ENCODE measurements at regions not wholly inside any gene's neighbourhood (a gene's known extent, or its start where the extent isn't known, plus 50 kb on each side); places are given as distances from the start of the nearest gene placed in this dataset.

DNA sequence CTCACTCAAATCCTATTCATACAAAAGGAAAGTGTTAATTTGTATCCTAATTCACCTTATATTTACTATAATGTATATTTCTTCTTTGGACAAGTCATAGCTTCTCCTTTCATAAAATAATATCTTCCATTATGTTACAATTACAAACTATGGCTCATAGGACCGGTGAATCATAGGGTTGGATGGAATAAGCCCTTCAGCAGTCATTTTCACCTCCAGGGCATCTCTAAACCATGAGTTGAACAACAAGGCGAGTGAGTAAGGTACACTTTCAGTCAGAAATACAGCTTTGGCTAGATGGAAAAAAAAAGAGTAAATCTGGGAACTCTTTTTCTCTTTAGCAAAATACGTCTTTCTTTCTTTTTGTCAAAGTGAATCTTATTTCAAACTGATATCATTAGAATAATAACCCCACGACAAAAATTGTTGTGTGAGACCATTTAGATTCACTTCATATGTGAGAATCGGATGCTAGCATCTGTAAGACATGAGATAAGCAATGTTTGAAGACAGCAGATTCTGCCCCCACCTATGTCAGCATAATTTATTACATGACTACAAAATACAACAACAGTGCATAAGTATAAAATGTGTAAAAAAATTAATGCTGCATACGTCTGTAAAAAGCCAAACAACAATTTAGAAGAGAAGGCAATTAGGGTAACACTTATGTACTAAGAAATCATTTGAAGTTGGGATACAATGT is 184.4 kb upstream of the SLC38A2 start:
- no TSS peak for BruUV-seq (replicated peaks)
- ChIA-PET POLR2A (no interaction called here), CTCF (interaction anchor here (0.8 to 1.8 kb wide), 3 partner anchors 29 to 464 kb away, joined by 3 to 5 read pairs (median 4); no protein-coding TSS in a partner anchor)

DNA sequence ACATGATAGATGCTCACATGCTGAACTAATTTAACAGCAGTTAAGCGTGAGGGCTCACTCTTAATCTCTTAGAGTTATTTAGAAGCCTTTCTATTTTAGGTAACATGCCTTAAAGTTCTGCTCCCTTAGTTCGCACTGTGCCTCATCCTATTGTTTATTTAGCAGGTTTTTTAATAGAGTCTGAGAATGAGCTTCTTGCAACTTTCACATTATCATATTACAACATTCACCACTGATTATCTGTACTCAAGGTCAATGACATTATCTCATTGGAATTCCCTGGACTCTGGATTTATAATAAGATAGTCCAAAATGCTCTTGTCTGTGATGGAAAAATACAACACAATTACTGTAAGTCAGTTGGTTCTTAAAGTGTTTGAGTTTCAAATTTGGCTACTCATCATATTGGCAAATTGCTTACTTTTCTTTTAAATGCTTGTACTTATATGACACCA is 183.6 kb upstream of the SLC38A2 start:
- Histone ChIP-seq H3K36me3 (ENCODE audit: control insufficient read depth in 2 of 2, extremely low read depth in 1 of 2, insufficient read depth in 2 of 2, low read length in 2 of 2) (no peaks in the 10 kb centered on the region), H3K4me2 (ENCODE audit: insufficient read depth, low read length) (no peak overlapping the region), H3K27ac (ENCODE audit: insufficient read depth, low read depth, low read length) (no peak overlapping the region), H3K4me3 (replicated peaks in 1 of 3; ENCODE audit: insufficient read depth in 1 of 3, low read depth in 1 of 3, low read length in 3 of 3) (no peak overlapping the region), H3K9me3 (replicated peaks; ENCODE audit: control insufficient read depth, insufficient read depth, low read length) (no peaks in the 10 kb centered on the region), H4K20me1 (replicated peaks; ENCODE audit: control insufficient read depth, extremely low read depth, insufficient read depth, low read length) (no peaks in the 10 kb centered on the region), H3K27me3 (ENCODE audit: control insufficient read depth in 2 of 2, insufficient read depth in 2 of 2, low read length in 2 of 2) (no peaks in the 10 kb centered on the region), H2AFZ (ENCODE audit: low read depth, low read length) (no peak overlapping the region), H3K4me1 (ENCODE audit: control insufficient read depth, extremely low read depth, insufficient read depth, low read length) (peaks cover 22% of the 10 kb centered on the region), H3K9me1 (replicated peaks; ENCODE audit: control insufficient read depth, extremely low read depth, insufficient read depth, low read length) (no peaks in the 10 kb centered on the region), H3K79me2 (ENCODE audit: control insufficient read depth, insufficient read depth, low read length) (no peaks in the 10 kb centered on the region), H3K9ac (replicated peaks; ENCODE audit: extremely low read depth, insufficient read depth, low read length) (no peak overlapping the region)
- dilution Hi-C loops (cut with MboI; ENCODE audit: extremely low pct_ligation_motif_present, low sequenced_read_pairs), result no loop called here
- FAIRE-seq, result no peak
- BruUV-seq (replicated peaks), result no TSS peak
- ChIA-PET CTCF (interaction anchor here (0.8 to 2.1 kb wide), 5 partner anchors 19 to 465 kb away, joined by 3 to 5 read pairs (median 4); no protein-coding TSS in a partner anchor), POLR2A (interaction anchor here (1.5 kb wide), 1 partner anchor 188 kb away, joined by 3 read pairs; no protein-coding TSS in a partner anchor)
- DNase-seq (ENCODE audit: low read depth, low spot score), result peak; percentile 58
- TF ChIP-seq EZH2 (IDR thresholded peaks at IDR 0.05; ENCODE audit: borderline replicate concordance, low read depth, low read length, severe bottlenecking) (no peak), MAX (IDR thresholded peaks at IDR 0.05; ENCODE audit: insufficient read depth, insufficient read length) (no peak), MYC (IDR thresholded peaks at IDR 0.05; ENCODE audit: low read depth, low read length) (no peak), POLR2AphosphoS5 (IDR thresholded peaks at IDR 0.05; ENCODE audit: insufficient read depth, low read depth, low read length) (no peak), JUN (IDR thresholded peaks at IDR 0.05; ENCODE audit: borderline replicate concordance, insufficient read depth, insufficient read length, low read depth) (no peak), GATA2 (IDR thresholded peaks at IDR 0.05; ENCODE audit: insufficient read depth, insufficient read length, low read depth, low read length) (no peak), FOS (IDR thresholded peaks at IDR 0.05; ENCODE audit: borderline replicate concordance, insufficient read depth, low read length) (no peak), POLR2A (IDR thresholded peaks at IDR 0.05; ENCODE audit: low read depth, low read length) (no peak)
- TF ChIP-seq, protein P1, sequence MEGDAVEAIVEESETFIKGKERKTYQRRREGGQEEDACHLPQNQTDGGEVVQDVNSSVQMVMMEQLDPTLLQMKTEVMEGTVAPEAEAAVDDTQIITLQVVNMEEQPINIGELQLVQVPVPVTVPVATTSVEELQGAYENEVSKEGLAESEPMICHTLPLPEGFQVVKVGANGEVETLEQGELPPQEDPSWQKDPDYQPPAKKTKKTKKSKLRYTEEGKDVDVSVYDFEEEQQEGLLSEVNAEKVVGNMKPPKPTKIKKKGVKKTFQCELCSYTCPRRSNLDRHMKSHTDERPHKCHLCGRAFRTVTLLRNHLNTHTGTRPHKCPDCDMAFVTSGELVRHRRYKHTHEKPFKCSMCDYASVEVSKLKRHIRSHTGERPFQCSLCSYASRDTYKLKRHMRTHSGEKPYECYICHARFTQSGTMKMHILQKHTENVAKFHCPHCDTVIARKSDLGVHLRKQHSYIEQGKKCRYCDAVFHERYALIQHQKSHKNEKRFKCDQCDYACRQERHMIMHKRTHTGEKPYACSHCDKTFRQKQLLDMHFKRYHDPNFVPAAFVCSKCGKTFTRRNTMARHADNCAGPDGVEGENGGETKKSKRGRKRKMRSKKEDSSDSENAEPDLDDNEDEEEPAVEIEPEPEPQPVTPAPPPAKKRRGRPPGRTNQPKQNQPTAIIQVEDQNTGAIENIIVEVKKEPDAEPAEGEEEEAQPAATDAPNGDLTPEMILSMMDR (IDR thresholded peaks at IDR 0.05; ENCODE audit: extremely low read depth in 1 of 2, insufficient read depth in 1 of 2, low read depth in 1 of 2, low read length in 2 of 2), result no peak
- intact Hi-C loops (cut with micrococcal nuclease), result no loop called here

More for the DNA sequence above, 184.4 kb upstream of the SLC38A2 start:
- no peak for FAIRE-seq
- no peaks in the 10 kb centered on the region for H3K79me2 ChIP-seq (ENCODE audit: control insufficient read depth, insufficient read depth, low read length)
- H3K9me1 ChIP-seq (replicated peaks; ENCODE audit: control insufficient read depth, extremely low read depth, insufficient read depth, low read length), result no peaks in the 10 kb centered on the region
- H2AFZ ChIP-seq (ENCODE audit: low read depth, low read length), result no peak overlapping the region
- H3K9me3 ChIP-seq (replicated peaks; ENCODE audit: control insufficient read depth, insufficient read depth, low read length), result no peaks in the 10 kb centered on the region
- TF ChIP-seq POLR2AphosphoS5 (IDR thresholded peaks at IDR 0.05; ENCODE audit: insufficient read depth, low read depth, low read length) (no peak), FOS (IDR thresholded peaks at IDR 0.05; ENCODE audit: borderline replicate concordance, insufficient read depth, low read length) (peak; percentile 71), EZH2 (IDR thresholded peaks at IDR 0.05; ENCODE audit: borderline replicate concordance, low read depth, low read length, severe bottlenecking) (no peak), GATA2 (IDR thresholded peaks at IDR 0.05; ENCODE audit: insufficient read depth, insufficient read length, low read depth, low read length) (no peak), JUN (IDR thresholded peaks at IDR 0.05; ENCODE audit: borderline replicate concordance, insufficient read depth, insufficient read length, low read depth) (no peak), MAX (IDR thresholded peaks at IDR 0.05; ENCODE audit: insufficient read depth, insufficient read length) (no peak)
- H3K4me3 ChIP-seq (replicated peaks in 1 of 3; ENCODE audit: insufficient read depth in 1 of 3, low read depth in 1 of 3, low read length in 3 of 3), result no peak overlapping the region
- peaks cover 27% of the 10 kb centered on the region for H3K4me1 ChIP-seq (ENCODE audit: control insufficient read depth, extremely low read depth, insufficient read depth, low read length)
- H3K27me3 ChIP-seq (ENCODE audit: control insufficient read depth in 2 of 2, insufficient read depth in 2 of 2, low read length in 2 of 2), result no peaks in the 10 kb centered on the region
- dilution Hi-C loops (cut with MboI; ENCODE audit: extremely low pct_ligation_motif_present, low sequenced_read_pairs), result no loop called here
- no peaks in the 10 kb centered on the region for H4K20me1 ChIP-seq (replicated peaks; ENCODE audit: control insufficient read depth, extremely low read depth, insufficient read depth, low read length)
- H3K36me3 ChIP-seq (ENCODE audit: control insufficient read depth in 2 of 2, extremely low read depth in 1 of 2, insufficient read depth in 2 of 2, low read length in 2 of 2), result no peaks in the 10 kb centered on the region
- no peak overlapping the region for H3K9ac ChIP-seq (replicated peaks; ENCODE audit: extremely low read depth, insufficient read depth, low read length)
- peak; percentile 36 for DNase-seq (ENCODE audit: low read depth, low spot score)
- H3K27ac ChIP-seq (ENCODE audit: insufficient read depth, low read depth, low read length), result no peak overlapping the region
- H3K4me2 ChIP-seq (ENCODE audit: insufficient read depth, low read length), result no peak overlapping the region
- intact Hi-C loops (cut with micrococcal nuclease), result no loop called here

Measured in endothelial cell of umbilical vein (primary cell).